NCI-H1930 (cell line): ENCODE measurements at regions not wholly inside any gene's neighbourhood (a gene's known extent, or its start where the extent isn't known, plus 50 kb on each side); places are given as distances from the start of the nearest gene placed in this dataset.
"Not testable (repeated sequence)": the region's sequence is repeated elsewhere in the genome, so short reads cannot be mapped to it uniquely, and the experiment has no call there.

Source experiments
- DNase-seq, 2 experiments: peaks; one replicate each; lab custom pipeline; 2025; lab: John Stamatoyannopoulos, UW

- DNase-seq = no peak
Observed at GRCh38 chr2:217585362-217585761, 417.4 kb downstream of the TNS1 start.

GRCh38 chr2:217580407-217580806, 422.4 kb downstream of the TNS1 start:
- not testable (repeated sequence) for DNase-seq

- DNase-seq = no peak
Observed at GRCh38 chr2:217573571-217573970, 429.2 kb downstream of the TNS1 start.

GRCh38 chr2:217570394-217570793, 432.4 kb downstream of the TNS1 start:
- no peak for DNase-seq

GRCh38 chr2:217568289-217568971, 434.4 kb downstream of the TNS1 start:
- DNase-seq = no peak

- DNase-seq = no peak
Observed at GRCh38 chr2:217563565-217563964, 439.2 kb downstream of the TNS1 start.

GRCh38 chr2:217562871-217563480, 439.8 kb downstream of the TNS1 start:
- no peak for DNase-seq

GRCh38 chr2:217559084-217559483, 443.7 kb downstream of the TNS1 start:
- no peak for DNase-seq

- DNase-seq = no peak
Observed at GRCh38 chr2:217555081-217555876, 447.5 kb downstream of the TNS1 start.

GRCh38 chr2:217553679-217554078, 449.1 kb downstream of the TNS1 start:
- no peak for DNase-seq

GRCh38 chr2:217553202-217553601, 449.6 kb downstream of the TNS1 start:
- no peak for DNase-seq

GRCh38 chr2:217552081-217552480, 450.7 kb downstream of the TNS1 start:
- DNase-seq = no peak

GRCh38 chr2:217551252-217551899, 451.4 kb downstream of the TNS1 start:
- DNase-seq = no peak

- DNase-seq = no peak
Observed at GRCh38 chr2:217539126-217539525, 463.7 kb downstream of the TNS1 start.

GRCh38 chr2:217538719-217539118, 464.1 kb downstream of the TNS1 start:
- DNase-seq = no peak

GRCh38 chr2:217535957-217536708, 466.7 kb downstream of the TNS1 start:
- DNase-seq = no peak

- no peak for DNase-seq
Observed at GRCh38 chr2:217530392-217531090, 472.3 kb downstream of the TNS1 start.

- DNase-seq = no peak
Observed at GRCh38 chr2:217529271-217529670, 473.5 kb downstream of the TNS1 start.

- no peak for DNase-seq
Observed at GRCh38 chr2:217527590-217528202, 475.1 kb downstream of the TNS1 start.

GRCh38 chr2:217525076-217525475, 477.7 kb downstream of the TNS1 start:
- no peak for DNase-seq

GRCh38 chr2:217523286-217523685, 479.5 kb downstream of the TNS1 start:
- DNase-seq = no peak
